NCI-H460 (cell line): ENCODE measurements at regions not wholly inside any gene's neighbourhood (a gene's known extent, or its start where the extent isn't known, plus 50 kb on each side); places are given as distances from the start of the nearest gene placed in this dataset.

Experiments
- DNase-seq: peaks from one replicate; pipeline ENCODE4 v3.0.0-alpha.2; 2016; ENCODE audit warnings: low read depth; ENCODE audit errors: extremely low read depth

DNA sequence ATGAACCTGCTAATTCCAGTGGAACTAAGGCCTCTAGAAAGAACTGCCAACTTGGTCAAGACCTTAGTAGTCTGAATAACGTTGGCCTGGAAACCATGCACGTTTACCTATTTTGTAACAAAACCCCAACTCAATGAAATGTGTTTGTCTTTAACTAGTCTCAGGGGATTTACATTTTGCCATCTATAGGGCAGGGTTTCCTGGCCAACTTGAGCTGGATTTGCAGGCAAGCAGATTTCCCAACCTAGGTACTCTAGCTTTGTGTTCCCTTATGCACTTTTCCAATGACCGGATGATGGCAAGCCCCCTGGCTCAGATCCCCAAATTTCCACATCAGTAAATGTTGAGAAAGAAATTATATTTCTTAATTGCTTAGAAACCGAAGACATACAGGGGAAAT is 114.5 kb downstream of the IRS2 start:
- DNase-seq, result peak; percentile 41

DNA sequence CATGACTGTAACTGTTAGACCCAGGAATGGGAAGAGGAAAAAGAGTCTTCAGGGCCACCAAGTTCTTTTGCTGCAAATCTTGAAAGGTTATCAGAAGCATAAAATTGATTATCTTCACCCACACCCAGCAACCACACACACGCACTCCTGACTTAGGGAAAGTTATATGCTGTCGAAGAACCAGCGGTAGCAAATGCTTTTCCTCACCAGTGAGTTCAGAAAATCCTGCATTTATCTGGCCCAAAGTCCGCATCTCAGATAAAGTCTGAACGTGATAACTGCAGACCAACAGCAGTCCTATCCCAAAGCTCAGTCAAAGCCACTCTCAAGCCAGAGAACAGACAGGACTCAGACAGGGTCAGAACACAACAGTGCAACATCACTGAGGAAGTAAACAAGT is 115.6 kb downstream of the IRS2 start:
- DNase-seq, result no peak

DNA sequence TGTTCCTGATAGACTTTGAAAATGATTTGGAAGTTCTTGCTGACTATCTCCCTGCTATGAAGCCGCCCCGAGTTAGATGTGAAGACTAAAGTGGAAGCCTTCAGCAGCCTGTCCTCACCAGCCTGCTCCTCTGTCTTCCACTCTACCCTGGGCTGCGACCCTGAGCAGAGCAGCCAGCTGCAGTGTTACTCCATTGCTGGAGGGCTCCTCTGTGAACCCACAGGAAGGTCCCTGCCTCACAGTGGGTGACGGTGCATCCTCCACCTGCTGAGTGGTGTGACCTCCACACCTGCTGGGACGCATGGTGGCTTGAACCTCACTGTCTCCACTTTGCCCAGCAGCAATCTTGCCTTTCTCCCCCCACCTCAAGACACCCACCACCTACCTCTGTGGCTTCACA is 116.4 kb downstream of the IRS2 start:
- DNase-seq, result no peak

DNA sequence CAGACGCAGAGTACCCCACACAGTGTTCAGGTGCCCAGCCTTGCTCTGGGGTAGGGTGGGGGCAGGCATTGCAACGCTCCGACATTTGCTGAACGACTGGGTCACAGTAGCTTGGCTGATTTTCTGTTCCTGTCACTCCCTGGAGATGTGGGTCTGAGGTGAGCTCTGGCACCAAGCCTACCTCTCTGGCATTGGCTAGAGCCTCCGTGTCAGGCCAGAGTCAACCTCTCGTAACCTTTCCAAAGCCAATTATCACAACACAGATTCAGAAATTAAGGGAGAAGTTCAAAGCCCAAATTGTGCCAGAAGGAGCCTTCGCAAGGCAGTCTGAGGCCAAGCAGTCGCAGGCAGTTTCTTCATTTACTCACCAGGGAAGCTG is 117.2 kb downstream of the IRS2 start:
- no peak for DNase-seq

DNA sequence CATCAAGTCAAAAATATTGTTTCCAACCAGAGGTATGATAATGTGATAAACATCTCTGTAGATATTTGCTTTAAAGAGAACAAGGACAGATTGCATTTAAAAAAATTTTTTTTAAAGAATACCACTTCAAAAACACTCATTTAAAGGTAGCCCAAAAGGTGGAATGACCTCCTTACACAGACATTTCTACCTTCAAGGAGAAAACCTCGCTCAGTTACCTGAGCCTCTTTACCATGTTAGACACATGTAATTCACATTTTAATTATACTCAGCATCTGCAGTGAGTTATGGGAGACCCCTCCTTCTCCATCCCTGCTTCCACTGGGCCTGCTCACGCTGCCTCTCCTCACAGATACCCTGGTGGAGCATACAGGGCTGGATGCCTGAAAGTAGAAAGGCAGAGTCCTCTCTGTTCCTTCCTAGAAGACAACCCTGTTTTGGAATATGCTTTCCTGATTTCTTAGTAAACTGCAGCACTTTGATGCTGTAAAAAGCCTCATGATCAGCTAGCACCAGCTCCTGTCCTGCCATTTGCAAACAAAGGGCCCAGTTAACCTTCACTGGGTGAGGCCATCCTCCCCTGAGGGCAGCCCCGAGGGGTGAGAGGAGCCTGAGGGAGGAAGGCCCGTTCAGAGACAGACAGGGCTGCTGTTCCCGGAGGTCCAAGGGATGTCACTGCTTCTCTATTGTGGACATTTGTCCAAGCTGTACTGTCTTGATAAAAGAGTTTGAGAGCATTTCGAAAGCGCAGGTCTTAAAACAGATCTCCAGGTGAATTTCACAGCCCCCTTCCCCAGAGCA is 117.8 kb downstream of the IRS2 start:
- DNase-seq, result no peak

DNA sequence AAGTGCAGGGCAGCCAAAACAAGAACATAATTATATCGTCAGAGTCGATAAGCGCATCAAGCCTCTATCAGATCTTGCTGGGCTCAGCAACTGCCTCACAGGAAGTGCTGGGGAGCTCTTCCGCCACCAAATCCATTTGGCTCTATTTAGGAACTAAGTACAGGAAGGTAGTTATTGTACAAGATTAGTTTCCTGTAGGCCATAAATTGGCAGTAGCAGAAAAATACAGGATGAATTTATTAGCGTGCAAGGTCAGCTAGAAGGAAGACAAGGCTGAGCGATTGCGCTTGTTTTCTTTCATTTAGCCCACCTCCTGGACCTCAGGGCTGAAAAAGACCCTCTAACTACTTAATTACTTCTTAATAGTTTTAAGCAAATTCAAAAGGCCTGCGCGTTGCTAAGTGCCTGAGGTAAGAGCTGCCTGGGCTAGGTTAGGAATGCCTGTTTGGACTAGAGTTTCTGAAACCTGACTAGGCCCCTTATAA is 118.5 kb downstream of the IRS2 start:
- DNase-seq, result no peak

DNA sequence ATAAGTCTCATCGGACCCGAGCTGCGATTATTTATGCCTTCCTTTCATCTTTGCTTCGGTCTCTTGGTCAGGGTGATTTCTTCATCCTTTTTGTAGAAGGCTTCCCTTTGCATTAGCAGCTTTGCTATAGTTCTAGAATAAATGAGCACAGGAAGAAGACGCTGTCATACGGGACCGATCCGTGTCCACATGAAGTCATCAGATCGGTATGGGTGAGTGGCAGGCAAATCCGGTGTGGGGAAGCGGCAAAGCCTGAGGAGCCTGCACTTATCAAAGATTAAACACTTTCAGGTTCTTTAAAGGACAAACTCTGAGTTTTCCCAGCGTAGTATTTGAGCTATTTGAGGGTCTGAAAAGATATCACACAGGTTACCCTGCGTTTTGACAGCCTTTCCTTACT is 119.3 kb downstream of the IRS2 start:
- DNase-seq, result peak; percentile 74

DNA sequence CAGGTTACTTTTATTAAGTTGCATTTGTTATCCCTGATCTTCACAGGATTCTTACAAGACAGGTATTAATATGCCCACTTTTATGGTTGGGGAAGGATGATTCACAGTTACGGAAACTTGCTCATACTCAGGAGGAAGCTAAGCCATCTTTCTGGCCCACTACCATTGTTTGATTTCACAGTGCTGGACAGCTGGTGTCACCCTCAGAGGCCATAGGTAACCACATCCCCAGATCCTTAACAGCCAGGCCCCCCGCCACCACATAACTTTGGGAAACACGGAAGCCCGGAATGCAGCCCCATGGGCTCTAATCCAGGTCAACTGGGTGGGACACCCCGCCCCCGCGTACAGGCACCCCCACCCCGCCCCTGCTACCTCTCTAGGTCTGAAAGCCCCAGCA is 119.7 kb downstream of the IRS2 start:
- DNase-seq, result no peak

DNA sequence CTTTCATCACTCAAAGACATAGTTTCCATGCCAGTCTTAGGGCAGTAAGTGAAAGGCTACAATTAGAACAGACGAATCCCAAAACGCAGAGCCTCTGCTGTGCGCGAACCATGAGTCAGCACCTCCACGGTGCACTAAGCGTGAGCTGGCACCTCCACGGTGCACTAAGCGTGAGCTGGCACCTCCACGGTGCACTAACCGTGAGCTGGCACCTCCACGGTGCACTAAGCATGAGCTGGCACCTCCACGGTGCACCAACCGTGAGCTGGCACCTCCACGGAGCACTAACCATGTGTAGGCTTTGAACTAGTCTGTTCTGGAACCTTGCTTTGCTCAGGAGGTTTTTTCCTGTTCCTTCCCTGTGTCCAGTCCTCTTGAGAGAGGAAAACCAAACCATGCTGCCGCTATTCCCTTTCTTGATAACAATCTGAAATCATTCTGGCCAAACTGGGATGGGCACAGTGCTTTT is 120.6 kb downstream of the IRS2 start:
- no peak for DNase-seq

DNA sequence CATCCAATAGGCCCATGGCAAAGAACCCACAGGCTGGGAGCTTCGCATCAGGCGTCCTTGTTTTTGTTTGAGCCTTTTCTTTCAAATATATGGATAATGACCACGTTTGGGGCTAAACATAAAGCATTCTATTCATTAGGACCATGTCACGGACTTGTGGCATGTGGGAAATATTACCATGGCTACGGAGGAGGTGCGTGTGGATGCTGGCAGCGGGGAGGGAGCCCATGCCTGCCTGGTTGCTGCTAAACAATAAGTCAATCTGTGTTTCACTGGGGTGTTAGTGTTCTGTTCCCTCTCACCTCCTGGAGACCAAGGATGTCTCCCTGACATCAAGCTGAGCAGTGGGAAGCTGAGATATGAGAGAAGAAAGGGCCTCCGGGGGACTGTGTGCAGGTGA is 121.1 kb downstream of the IRS2 start:
- DNase-seq, result no peak

DNA sequence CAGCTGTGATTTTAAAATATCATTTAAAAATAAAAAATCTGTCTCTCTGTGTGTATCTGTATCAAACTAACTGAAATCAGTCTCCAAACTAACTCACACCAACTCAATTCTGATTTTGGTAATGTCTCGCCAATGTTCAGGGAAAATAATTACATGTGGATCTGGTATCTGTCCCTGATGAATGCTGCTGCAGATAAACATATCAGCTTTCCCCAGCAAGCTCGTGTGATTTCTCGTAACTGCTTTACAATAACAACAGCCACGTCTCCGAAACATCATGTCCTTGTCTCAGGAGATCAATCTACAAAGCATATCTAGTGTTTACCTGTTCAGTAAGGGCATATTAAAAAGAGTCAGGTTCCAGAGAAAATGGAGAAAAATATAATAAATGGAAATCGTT is 129.0 kb downstream of the IRS2 start:
- no peak for DNase-seq

DNA sequence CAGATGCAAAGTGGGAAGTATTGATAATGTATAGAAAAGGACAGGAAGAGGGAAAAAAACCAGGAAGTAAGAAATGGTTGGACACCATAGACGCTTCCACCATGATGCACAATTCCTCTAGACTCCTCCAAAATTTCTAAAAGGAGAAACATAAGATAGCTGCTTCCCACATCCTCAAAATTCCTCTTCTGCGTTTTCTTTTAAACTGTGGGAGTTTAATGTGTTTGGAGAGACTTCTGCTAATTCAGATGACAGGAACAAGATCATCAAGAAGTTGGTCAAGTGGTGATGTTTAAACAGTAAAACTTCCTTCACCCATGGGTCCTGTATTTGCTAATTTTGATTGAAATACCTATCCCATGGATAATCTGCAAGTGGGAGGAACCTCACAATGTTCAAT is 130.2 kb downstream of the IRS2 start:
- DNase-seq, result no peak

DNA sequence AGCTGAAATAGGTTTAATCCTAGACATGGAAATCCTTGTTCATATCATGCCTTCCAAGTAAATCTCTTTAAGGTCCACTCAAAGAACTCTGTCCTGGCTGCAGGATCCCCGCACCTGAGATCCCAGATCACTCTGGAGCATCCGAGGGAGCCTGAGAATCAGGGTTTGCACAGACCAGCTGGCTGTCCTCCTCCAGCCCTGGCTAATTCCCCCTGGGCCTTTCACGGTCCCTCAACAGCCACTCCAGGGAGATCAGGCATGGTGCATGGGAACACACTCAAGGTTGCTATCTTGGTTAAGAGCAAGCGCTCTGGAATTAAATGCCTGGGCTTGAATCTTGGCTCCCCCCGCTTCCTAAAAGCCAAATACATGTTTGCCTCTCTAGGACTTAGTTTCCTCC is 130.8 kb downstream of the IRS2 start:
- DNase-seq, result no peak

DNA sequence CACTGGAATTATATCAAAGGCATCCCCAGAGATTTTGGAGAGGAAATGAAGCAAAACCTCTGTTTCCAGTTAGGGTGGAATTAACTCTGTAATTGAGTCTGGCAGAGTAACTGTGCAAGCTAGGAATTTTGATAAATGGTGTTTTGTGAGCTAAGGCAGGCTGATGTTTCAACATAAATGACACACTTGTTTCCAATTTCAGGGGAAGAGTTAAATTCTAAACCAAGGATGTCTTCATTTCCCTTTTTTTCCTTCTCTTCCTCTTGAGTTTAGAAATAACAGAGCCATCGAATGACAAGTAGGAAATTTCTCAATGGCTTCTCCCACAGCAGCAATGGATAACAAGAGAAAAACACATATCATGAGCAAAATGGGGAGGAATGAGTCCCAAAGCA is 131.2 kb downstream of the IRS2 start:
- no peak for DNase-seq

DNA sequence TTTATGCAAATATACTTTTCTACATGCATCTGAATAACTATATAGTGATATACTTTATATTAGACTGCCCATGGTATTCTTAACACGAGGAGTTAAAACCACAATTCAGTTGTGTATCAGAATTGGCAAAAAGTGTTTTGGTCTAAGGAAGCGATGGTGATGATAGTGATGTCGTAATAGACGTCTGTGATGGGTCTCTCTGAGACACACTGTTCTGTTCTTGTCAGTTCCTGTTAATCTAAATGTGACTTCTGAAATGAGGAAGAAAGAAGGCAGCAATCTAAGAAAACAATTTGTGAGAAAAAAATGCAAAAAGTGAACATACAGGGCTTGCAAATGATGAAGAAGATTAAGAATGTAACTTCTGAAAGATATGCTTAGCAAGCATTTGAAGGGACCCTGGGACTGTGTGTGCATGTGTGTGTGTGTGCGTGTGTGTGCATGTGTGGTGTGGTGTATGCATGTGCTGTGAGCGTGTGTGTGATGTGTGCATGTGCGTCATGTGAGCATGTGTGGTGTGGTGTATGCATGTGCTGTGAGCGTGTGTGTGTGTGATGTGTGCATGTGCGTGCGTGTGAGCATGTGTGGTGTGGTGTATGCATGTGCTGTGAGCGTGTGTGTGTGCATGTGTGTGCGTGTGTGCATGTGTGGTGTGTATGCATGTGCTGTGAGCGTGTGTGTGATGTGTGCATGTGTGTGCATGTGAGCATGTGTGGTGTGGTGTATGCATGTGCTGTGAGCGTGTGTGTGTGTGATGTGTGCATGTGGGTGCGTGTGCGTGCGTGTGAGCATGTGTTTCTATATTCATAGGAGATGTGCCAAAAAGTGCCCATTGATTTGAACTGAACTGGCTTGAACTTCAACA is 131.8 kb downstream of the IRS2 start:
- DNase-seq, result no peak

DNA sequence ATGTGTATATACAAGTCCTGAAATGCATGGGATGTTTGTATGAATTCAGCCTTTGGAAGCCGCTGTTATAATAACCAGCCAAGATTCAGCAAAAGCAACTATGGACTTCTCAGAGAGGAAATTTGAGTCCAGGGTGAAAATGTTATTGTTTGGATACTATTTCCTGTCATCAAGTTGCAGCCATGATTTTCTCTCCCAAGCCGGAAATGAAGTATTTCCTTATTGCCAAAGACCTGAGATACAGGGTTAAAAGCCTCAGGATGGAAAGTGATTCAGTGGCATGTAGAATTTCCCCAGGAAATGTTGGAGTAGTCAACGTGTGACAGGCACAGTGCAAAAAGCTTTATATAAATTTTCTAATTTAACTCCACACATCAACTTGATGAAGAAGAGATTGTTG is 133.9 kb downstream of the IRS2 start:
- no peak for DNase-seq

DNA sequence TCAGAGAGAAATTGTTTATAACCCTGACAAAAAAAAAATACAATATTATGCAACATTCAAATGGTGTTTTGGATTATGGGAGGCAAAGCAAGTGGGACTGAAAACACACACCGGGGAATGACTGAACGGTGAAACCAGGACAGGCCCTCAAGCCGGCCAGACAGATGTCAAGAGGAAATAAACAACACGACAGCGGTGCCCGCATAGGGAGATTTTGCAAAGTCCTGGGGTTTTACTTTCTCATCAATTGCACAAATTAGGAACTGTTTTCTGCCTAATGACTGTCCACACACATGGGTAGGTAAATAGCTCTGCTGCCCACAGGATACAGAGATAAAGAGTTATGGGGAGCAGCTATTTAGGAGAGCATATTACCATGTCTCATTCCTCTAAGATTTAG is 134.5 kb downstream of the IRS2 start:
- DNase-seq, result no peak

DNA sequence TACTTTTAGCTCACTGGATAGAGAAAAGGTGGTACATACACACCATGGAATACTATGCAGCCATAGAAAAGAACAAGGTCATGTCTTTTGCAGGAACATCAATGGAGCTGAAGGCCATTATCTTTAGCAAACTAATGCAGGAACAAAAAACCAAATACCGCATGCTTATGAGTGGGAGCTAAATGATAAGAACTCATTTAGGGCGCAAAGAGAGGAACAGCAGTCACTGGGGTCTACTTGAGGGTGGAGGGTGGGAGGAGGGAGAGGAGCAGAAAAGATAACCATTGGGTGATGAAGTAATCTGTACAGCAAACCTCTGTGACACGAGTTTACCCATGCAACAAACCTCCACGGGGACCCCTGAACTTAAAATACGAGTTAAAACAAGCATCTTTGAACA is 135.1 kb downstream of the IRS2 start:
- no peak for DNase-seq

DNA sequence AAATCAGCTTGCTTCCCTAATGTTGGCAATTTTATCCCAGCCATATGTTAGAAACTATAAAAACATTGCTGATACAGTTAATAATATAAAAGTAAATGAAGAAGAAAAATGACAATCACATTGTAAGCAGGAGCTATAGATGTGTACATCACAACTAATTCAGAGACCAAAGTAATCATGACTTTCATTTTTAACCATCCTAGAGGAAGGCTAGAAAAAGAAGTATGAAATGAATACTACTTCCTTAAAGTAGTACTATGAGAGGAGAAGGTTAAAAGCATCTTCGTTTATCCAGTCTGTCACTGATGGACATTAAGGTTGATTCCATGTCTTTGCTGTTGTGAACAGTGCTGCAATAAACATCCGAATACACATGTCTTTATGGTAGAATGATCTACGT is 135.5 kb downstream of the IRS2 start:
- DNase-seq, result no peak

DNA sequence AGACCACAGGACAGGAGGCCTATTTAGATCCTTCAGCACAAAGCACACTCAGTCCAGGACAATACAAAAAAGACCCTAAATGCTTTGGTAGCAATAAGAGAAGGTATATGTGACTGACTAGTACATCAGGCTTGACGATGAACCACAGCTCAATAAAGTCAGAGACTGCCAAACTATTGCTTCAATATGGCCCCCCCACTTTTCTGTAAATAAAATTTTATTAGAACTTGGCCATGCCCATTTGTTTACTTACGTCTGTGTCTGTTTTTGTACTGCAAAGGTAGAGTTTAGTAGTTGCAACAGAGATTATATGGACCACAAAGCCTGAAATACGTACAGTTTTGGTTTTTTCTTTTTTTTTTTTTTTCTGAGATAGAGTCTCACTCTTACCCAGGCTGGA is 136.7 kb downstream of the IRS2 start:
- no peak for DNase-seq

DNA sequence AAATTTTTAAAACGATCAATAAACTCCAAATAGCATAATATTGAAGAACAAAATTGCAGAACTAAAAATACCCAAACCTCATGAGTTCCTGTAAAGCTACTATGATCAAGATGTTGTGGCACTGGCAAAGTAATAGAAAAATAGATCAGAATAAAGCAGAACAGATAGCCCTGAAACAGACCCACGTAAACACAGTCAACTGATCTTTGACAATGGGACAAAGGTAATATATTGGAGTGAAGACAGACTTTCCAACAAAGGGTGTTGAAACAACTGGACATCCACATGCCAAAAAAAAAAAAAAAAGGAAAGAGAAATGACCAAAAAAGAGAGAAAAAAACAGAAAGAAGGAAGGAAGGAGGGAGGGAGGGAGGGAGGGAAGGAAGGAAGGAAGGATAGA is 138.7 kb downstream of the IRS2 start:
- DNase-seq, result no peak

DNA sequence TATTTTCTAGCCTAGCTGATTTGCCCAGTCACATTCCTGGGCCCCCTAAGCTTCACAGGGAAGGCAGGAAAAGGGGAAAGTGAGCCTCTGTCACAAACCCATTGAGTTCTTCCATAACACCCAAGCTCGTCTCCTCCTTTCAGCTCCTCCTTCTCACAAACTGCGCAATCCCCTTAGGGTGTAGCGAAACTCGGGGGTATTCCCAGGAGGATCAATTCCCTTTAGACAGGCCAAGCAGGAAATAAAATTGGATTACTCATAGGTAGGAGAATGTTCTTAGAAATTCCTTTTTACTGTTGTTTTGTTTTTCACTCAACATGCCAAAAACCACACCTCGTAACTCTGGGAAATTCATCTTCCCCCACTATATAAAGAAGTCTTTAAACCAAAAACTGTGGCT is 139.3 kb downstream of the IRS2 start:
- peak; percentile 94 for DNase-seq
